Epithelial cell of proximal tubule (primary cell): ENCODE measurements at regions not wholly inside any gene's neighbourhood (a gene's known extent, or its start where the extent isn't known, plus 50 kb on each side); places are given as distances from the start of the nearest gene placed in this dataset.

Source experiments
- DNase-seq: peaks from one replicate; pipeline ENCODE4 v3.0.0-alpha.2; 2011; ENCODE audit warnings: low read depth
- H3K4me3 ChIP-seq: 2 replicates; pipeline ENCODE4 v1.5.1; 2011; ENCODE audit warnings: low read depth, mild to moderate bottlenecking, low read length
- TF ChIP-seq, protein P1 (sequence below): conservative IDR thresholded peaks from 2 replicates; pipeline ENCODE4 v1.5.1; 2012; ENCODE audit warnings: low read depth, mild to moderate bottlenecking, low read length

DNA sequence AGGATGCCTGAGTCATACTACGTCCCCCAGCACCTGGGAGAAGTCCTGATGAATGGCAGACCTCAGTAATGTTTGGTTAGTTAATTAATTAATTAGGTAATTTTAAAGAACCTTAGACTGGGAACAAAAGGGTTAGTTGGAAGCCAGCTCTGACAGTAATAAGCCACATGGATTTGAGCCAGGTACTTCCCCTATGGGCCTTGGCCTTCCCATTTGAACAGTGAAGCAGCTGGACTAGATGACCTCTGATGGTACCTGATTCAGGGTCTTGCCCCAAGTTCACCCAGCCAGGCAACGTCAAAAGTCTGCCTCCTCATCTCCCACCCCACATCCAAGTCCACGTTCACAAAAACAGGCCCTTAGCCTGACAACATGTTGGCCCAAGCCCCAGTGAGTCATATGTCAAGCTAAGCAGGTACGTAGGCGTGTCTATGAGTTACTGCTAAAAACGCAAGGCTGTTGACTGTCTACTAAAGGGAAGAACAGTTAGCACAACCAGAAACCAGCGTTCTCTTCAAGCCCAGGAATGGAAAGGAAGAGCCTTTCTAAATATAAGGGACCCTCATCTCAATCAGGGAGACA lies 303.2 kb downstream of the ACTL7B start:
- peak; percentile 75 for DNase-seq
- TF ChIP-seq, protein P1, sequence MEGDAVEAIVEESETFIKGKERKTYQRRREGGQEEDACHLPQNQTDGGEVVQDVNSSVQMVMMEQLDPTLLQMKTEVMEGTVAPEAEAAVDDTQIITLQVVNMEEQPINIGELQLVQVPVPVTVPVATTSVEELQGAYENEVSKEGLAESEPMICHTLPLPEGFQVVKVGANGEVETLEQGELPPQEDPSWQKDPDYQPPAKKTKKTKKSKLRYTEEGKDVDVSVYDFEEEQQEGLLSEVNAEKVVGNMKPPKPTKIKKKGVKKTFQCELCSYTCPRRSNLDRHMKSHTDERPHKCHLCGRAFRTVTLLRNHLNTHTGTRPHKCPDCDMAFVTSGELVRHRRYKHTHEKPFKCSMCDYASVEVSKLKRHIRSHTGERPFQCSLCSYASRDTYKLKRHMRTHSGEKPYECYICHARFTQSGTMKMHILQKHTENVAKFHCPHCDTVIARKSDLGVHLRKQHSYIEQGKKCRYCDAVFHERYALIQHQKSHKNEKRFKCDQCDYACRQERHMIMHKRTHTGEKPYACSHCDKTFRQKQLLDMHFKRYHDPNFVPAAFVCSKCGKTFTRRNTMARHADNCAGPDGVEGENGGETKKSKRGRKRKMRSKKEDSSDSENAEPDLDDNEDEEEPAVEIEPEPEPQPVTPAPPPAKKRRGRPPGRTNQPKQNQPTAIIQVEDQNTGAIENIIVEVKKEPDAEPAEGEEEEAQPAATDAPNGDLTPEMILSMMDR = no peak
- no peak overlapping the region for H3K4me3 ChIP-seq

DNA sequence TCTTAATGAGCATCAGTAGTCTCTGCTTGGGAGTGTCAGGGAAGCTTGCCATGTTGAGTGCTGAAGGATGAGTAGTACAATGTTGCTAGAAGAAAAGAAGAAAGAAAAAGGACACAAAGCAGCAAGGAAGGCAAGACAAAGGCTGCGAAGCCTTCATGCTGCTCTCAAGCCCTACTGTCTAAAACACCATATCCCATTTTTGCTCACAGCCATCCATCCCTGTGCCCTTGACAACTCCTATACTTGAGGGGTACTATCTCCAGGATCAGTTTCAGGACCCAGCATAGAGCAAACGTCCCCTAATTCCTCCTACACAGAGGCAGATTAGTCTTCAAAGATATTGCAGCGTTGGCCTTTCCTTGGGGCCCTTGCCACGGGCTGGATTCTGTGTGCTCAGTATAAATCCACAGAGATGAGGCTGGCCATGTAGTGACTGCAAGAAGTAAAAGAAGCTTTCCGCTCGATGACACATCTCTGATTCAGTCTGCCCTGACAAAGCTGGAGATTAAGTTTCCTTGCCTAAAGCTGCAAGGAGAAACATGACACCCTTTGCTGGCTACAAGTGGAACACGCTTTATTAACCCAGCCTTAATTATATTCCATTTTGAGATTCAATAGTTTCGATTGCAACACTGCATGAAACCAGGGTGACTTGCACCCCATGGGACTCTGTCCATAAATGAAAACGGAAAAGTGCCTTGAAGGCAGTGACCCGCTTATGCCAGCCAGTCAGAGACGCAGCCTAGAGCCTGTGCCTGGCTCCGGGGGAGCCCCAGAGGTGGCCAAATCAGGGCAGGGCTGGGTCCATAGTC lies 304.6 kb downstream of the ACTL7B start:
- DNase-seq = peak; percentile 97
- H3K4me3 ChIP-seq = no peak overlapping the region
- TF ChIP-seq, protein P1 = no peak

DNA sequence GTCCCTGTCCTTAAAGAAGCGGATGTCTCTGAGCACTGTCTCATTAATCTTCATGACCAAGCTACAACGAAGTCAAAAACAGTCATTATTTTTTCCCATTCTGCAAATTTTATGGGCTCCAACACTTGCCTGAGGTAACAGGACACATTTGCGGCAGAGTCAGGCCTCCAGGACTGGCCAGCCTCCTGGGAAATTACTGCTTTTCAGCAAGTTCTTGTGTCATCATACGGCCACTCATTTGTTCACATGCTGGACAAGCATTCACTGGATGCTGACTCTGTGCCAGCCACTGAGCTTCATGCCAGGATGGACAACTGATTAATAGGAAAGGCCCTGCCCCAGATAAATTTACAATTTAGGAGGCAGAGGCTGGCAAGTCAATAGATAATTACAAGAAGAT lies 305.7 kb downstream of the ACTL7B start:
- no peak overlapping the region for H3K4me3 ChIP-seq
- TF ChIP-seq, protein P1 = no peak
- DNase-seq = peak; percentile 76

DNA sequence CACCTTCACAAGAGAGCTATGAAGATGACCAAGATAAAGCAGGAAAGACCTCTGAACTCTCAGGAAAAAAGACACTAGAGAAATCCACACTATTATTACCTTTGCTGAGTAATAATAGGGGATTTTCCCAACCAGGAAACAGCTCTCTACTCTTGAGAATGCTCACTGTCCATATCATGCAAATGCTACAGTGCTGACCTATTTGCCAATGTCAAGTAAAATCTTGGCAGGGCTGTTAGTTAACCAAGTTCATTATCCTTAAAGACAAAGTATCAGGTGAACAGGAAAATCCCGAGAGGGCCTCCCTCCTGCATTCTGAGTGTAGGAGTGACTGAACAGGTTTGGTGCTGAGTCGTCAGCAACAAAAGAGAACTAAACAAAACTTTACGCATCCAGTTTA lies 306.6 kb downstream of the ACTL7B start:
- DNase-seq = peak; percentile 99
- TF ChIP-seq, protein P1 = no peak
- no peak overlapping the region for H3K4me3 ChIP-seq

DNA sequence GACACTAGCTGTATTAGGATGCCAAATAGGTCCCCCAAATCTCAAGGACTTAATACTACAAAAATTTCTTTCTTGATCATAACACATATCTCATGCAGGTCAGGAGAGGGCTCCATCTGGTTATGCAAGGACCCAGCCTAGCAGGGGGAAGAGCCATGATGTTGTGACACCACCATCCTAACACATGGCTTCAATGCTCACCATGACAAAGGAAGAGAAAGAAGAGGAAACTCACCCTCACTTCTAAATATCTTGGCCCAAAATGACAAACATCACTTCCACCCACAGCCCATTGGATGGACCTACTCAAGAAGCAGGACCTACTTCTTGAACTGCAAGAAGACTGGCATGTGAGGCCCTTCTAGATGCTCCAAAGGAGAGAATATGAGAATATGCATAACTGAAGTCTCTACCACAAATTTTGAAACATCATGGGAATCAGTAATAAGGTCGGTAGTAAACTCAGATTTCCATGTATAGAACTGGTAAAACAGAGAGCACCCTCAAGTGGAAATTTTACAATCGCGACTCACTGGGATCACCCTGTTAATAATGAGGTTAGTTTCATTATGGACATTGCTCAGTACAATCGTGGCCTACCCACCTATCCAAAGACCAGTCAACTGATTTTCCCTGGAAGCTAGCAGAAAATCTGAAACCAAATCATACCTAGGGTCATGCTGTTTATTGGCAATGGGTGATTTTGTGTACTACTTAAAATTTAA lies 308.2 kb downstream of the ACTL7B start:
- DNase-seq = no peak
- TF ChIP-seq, protein P1 = no peak
- H3K4me3 ChIP-seq = no peak overlapping the region

DNA sequence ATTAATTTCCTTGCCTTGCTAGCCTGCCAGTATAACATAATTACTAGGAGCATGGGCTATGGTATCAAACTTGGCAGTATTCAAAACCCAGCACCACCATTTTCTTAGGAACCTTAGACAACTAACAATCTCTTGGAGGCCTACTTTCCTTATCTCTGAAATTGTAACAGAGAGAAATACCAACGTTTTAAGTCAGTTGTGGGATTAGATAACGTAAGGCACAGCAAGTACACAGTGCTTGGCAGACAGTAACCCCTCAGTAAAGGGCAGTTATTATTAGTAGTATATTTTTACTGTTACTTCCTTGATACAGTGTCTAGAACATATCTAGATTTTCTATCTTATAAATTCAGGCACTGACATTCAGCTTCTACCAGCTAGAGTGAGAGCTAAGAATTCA lies 309.6 kb downstream of the ACTL7B start:
- no peak for DNase-seq
- TF ChIP-seq, protein P1 = no peak
- H3K4me3 ChIP-seq = no peak overlapping the region
